ENCODE measurements at regions not wholly inside any gene's neighbourhood (a gene's known extent, or its start where the extent isn't known, plus 50 kb on each side); places are given as distances from the start of the nearest gene placed in this dataset.

GRCh38 chr10:128727114-128727513 is 600.9 kb upstream of the MKI67 start:
- TF ChIP-seq, protein P1, sequence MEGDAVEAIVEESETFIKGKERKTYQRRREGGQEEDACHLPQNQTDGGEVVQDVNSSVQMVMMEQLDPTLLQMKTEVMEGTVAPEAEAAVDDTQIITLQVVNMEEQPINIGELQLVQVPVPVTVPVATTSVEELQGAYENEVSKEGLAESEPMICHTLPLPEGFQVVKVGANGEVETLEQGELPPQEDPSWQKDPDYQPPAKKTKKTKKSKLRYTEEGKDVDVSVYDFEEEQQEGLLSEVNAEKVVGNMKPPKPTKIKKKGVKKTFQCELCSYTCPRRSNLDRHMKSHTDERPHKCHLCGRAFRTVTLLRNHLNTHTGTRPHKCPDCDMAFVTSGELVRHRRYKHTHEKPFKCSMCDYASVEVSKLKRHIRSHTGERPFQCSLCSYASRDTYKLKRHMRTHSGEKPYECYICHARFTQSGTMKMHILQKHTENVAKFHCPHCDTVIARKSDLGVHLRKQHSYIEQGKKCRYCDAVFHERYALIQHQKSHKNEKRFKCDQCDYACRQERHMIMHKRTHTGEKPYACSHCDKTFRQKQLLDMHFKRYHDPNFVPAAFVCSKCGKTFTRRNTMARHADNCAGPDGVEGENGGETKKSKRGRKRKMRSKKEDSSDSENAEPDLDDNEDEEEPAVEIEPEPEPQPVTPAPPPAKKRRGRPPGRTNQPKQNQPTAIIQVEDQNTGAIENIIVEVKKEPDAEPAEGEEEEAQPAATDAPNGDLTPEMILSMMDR (IDR thresholded peaks at IDR 0.05; ENCODE audit: low read length) = no peak
- TF ChIP-seq EZH2 (IDR thresholded peaks at IDR 0.05; ENCODE audit: borderline replicate concordance, low read length) = no peak
